Adrenal gland (tissue), 9 donors: ENCODE measurements at regions not wholly inside any gene's neighbourhood (a gene's known extent, or its start where the extent isn't known, plus 50 kb on each side); places are given as distances from the start of the nearest gene placed in this dataset.

ENCODE experiments used
- DNase-seq, 7 donors: peaks; one replicate each; pipeline ENCODE4 v3.0.0-alpha.2; 2019 to 2020
- H3K27ac ChIP-seq, 5 donors: fragments of 200-600 bp; sonication (generic) in 4 of 5; 1 replicate in 3 of 5; 2 replicates in 2 of 5; pipeline versions ENCODE4 v1.5.1 to v1.8.0; 2016 to 2020; ENCODE audit warnings: mild to moderate bottlenecking in 1 of 5
- H3K27me3 ChIP-seq: fragments of 200-600 bp; 2 replicates; pipeline ENCODE4 v1.8.0; 2021
- H3K36me3 ChIP-seq, 2 donors: fragments of 200-600 bp; replicated peaks in 1 of 2; 1 replicate in 1 of 2; 2 replicates in 1 of 2; pipeline versions ENCODE4 v1.5.1 to v1.8.0; 2018 to 2022
- H3K4me1 ChIP-seq, 2 donors: fragments of 200-600 bp; replicated peaks in 1 of 2; 1 replicate in 1 of 2; 2 replicates in 1 of 2; pipeline versions ENCODE4 v1.5.1 to v1.8.0; 2018 to 2021
- H3K4me3 ChIP-seq, 4 donors: fragments of 200-600 bp; sonication (generic) in 3 of 4; one replicate each; pipeline ENCODE4 v1.5.1; 2016 to 2018
- H3K9me3 ChIP-seq, 3 donors: fragments of 200-600 bp; sonication (generic) in 1 of 3; replicated peaks in 1 of 3; 1 replicate in 2 of 3; 2 replicates in 1 of 3; pipeline versions ENCODE4 v1.5.1 to v1.8.0; 2016 to 2021
- CTCF ChIP-seq, 6 experiments: fragments of 450-650 bp in 4 of 6; fragments of 200-600 bp in 2 of 6; sonication (generic) in 1 of 6; IDR thresholded peaks; 1 replicate in 5 of 6; 2 replicates in 1 of 6; pipeline versions ENCODE4 v1.5.1 to v1.8.0; 2016 to 2021; ENCODE audit warnings: antibody characterized with exemption in 6 of 6, mild to moderate bottlenecking in 2 of 6, moderate library complexity in 1 of 6
- POLR2A ChIP-seq, 2 donors: fragments of 450-650 bp; IDR thresholded peaks; one replicate each; pipeline ENCODE4 v1.6.1; 2017; ENCODE audit warnings: antibody characterized with exemption in 2 of 2, mild to moderate bottlenecking in 2 of 2, moderate library complexity in 1 of 2
- WGBS, 4 donors: extraction: QIAGEN DNeasy Blood & Tissue Kit in 2 of 4; methylation state at CpG; one replicate each; pipeline versions ENCODE4 v1.1.5 to v1.1.7; 2013 to 2017; 5-methylcytosine and 5-hydroxymethylcytosine counted together
- intact Hi-C, 2 donors: fragments of 100-400 bp; cut with DNase I; formaldehyde crosslinking; loops; one replicate each; pipeline versions ENCODE4 v1.14.1 to v1.15.0; 2022 to 2023
- donor health status: healthy with polysubstance abuse.
- donor health status: Bipolar disorder and iron deficiency.
- donor health status: DM: yes; HTN: yes; CAD: no.
- donor health status: DM: no; HTN: no; CAD: no.
- donor health status: DM: no; HTN: no; CAD: no.

- intact Hi-C loops, result no loop called here
- H3K4me1 ChIP-seq, result no peaks in the 10 kb centered on the region
- H3K4me3 ChIP-seq, result no peak overlapping the region
- no peak for TF ChIP-seq CTCF (IDR thresholded peaks at IDR 0.05)
- TF ChIP-seq POLR2A (IDR thresholded peaks at IDR 0.05), result no peak
- no peak for DNase-seq
- no peaks in the 10 kb centered on the region for H3K36me3 ChIP-seq
- no peaks in the 10 kb centered on the region for H3K27me3 ChIP-seq
- H3K9me3 ChIP-seq, result no peaks in the 10 kb centered on the region
- WGBS, 4 donors, result 85 to 92% (median 85%) methylated on average over 4 of the region's 4 CpGs
- H3K27ac ChIP-seq, result no peak overlapping the region
These were observed 361.2 kb downstream of the NPR3 start for GRCh38 chr5:33072296-33072695.

- TF ChIP-seq CTCF (IDR thresholded peaks at IDR 0.05), result no peak
- no peak for TF ChIP-seq POLR2A (IDR thresholded peaks at IDR 0.05)
- H3K4me3 ChIP-seq, result no peak overlapping the region
- H3K27me3 ChIP-seq, result no peaks in the 10 kb centered on the region
- no peaks in the 10 kb centered on the region for H3K4me1 ChIP-seq
- 88 to 89% (median 88%) methylated on average over 2 of the region's 2 CpGs for WGBS, 4 donors
- intact Hi-C loops, result no loop called here
- DNase-seq, result no peak
- no peaks in the 10 kb centered on the region for H3K9me3 ChIP-seq
- H3K27ac ChIP-seq, result no peak overlapping the region
- no peaks in the 10 kb centered on the region for H3K36me3 ChIP-seq
These were observed 361.6 kb downstream of the NPR3 start for GRCh38 chr5:33072726-33073125.

GRCh38 chr5:33073881-33074327 lies 362.8 kb downstream of the NPR3 start:
- H3K4me1 ChIP-seq, result no peaks in the 10 kb centered on the region
- no peak overlapping the region for H3K4me3 ChIP-seq
- DNase-seq, result no peak
- no peaks in the 10 kb centered on the region for H3K36me3 ChIP-seq
- H3K9me3 ChIP-seq, result no peaks in the 10 kb centered on the region
- H3K27me3 ChIP-seq, result no peaks in the 10 kb centered on the region
- H3K27ac ChIP-seq, result no peak overlapping the region
- WGBS, 4 donors, result 63 to 70% (median 67%) methylated on average over 3 of the region's 3 CpGs
- intact Hi-C loops, result no loop called here
- no peak for TF ChIP-seq POLR2A (IDR thresholded peaks at IDR 0.05)
- TF ChIP-seq CTCF (IDR thresholded peaks at IDR 0.05), result no peak

- no peaks in the 10 kb centered on the region for H3K27me3 ChIP-seq
- no peaks in the 10 kb centered on the region for H3K36me3 ChIP-seq
- TF ChIP-seq POLR2A (IDR thresholded peaks at IDR 0.05) (no peak), CTCF (IDR thresholded peaks at IDR 0.05) (no peak)
- H3K4me1 ChIP-seq, result no peaks in the 10 kb centered on the region
- 80 to 92% (median 86%) methylated on average over 3 of the region's 3 CpGs for WGBS, 4 donors
- no peak overlapping the region for H3K4me3 ChIP-seq
- intact Hi-C loops, result no loop called here
- DNase-seq, result no peak
- H3K9me3 ChIP-seq, result no peaks in the 10 kb centered on the region
- H3K27ac ChIP-seq, result no peak overlapping the region
These were observed 363.4 kb downstream of the NPR3 start for GRCh38 chr5:33074548-33074947.
